B cell (primary cell): ENCODE measurements at regions not wholly inside any gene's neighbourhood (a gene's known extent, or its start where the extent isn't known, plus 50 kb on each side); places are given as distances from the start of the nearest gene placed in this dataset. TPM values are rescaled to one million over a fixed set of nuclear protein-coding genes. Genes with fewer than 3 reads are reported as not detected.

Source experiments
- ATAC-seq: fragments of 200-7000 bp; cut with Tn5 transposase; one replicate; pipeline ENCODE4 v1.10.0; 2021; ENCODE audit warnings: low read depth, mild to moderate bottlenecking, moderate number of reproducible peaks, moderate library complexity
- CTCF ChIA-PET: fragments of 350-600 bp; sonication (Branson Sonifier 250); formaldehyde crosslinking; loops from one replicate; lab custom pipeline; 2021; ENCODE audit warnings: antibody characterized with exemption, inconsistent platforms; lab: Charles Lee
- POLR2A ChIA-PET: fragments of 350-600 bp; sonication (Branson Sonifier 250); formaldehyde crosslinking; loops from one replicate; lab custom pipeline; 2021; ENCODE audit warnings: antibody characterized with exemption; lab: Charles Lee
- DNase-seq: peaks from one replicate; pipeline ENCODE4 v3.0.0; 2013
- H2AFZ ChIP-seq: 2 replicates; pipeline ENCODE4 v1.6.1; 2012; ENCODE audit warnings: mild to moderate bottlenecking, low read depth, low read length; ENCODE audit not compliant: insufficient read depth, poor library complexity, severe bottlenecking
- H3K27ac ChIP-seq, 2 donors: 1 replicate in 1 of 2; 2 replicates in 1 of 2; pipeline ENCODE4 v1.5.1; 2012 to 2013; ENCODE audit warnings: low read length in 2 of 2, mild to moderate bottlenecking in 2 of 2, moderate library complexity in 1 of 2
- H3K27me3 ChIP-seq, 4 experiments: fragments of 200-600 bp in 1 of 4; sonication (generic) in 1 of 4; replicated peaks in 1 of 4; 1 replicate in 2 of 4; 2 replicates in 2 of 4; pipeline versions ENCODE4 v1.6.1 to v1.7.0; 2013 to 2016; ENCODE audit warnings: low read length in 3 of 4, mild to moderate bottlenecking in 2 of 4, mixed read lengths in 1 of 4, moderate library complexity in 1 of 4; ENCODE audit not compliant: insufficient read depth in 4 of 4, control insufficient read depth in 3 of 4; ENCODE audit errors: control extremely low read depth in 1 of 4
- H3K36me3 ChIP-seq, 2 experiments: replicated peaks in 1 of 2; 1 replicate in 1 of 2; 2 replicates in 1 of 2; pipeline versions ENCODE4 v1.6.1 to v1.7.1; 2013; ENCODE audit warnings: low read length in 1 of 2; ENCODE audit not compliant: insufficient read depth in 2 of 2, control insufficient read depth in 1 of 2; ENCODE audit errors: control extremely low read depth in 1 of 2, extremely low read depth in 1 of 2
- H3K4me1 ChIP-seq, 2 donors: fragments of 200-600 bp in 1 of 2; sonication (generic) in 1 of 2; 1 replicate in 1 of 2; 2 replicates in 1 of 2; pipeline versions ENCODE4 v1.5.1 to v1.6.1; 2013 to 2017; ENCODE audit warnings: low read length in 2 of 2; ENCODE audit not compliant: control insufficient read depth in 2 of 2, insufficient read depth in 2 of 2
- H3K4me2 ChIP-seq: replicated peaks from 2 replicates; pipeline ENCODE3; 2012; ENCODE audit warnings: mild to moderate bottlenecking, low read depth, low read length; ENCODE audit not compliant: poor library complexity, severe bottlenecking
- H3K4me3 ChIP-seq, 5 experiments: fragments of 200-600 bp in 1 of 5; sonication (generic) in 1 of 5; 1 replicate in 3 of 5; 2 replicates in 2 of 5; pipeline versions ENCODE4 v1.5.1 to v1.7.0; 2011 to 2016; ENCODE audit warnings: low read length in 4 of 5, mild to moderate bottlenecking in 4 of 5, low read depth in 2 of 5, control low read depth in 1 of 5, moderate library complexity in 1 of 5; ENCODE audit not compliant: insufficient read depth in 1 of 5; ENCODE audit errors: control extremely low read depth in 1 of 5, extremely low read depth in 1 of 5
- H3K79me2 ChIP-seq: fragments of 200-600 bp; sonication (generic); one replicate; pipeline ENCODE4 v1.6.0; 2016; ENCODE audit warnings: low read length; ENCODE audit not compliant: control insufficient read depth, insufficient read depth
- H3K9ac ChIP-seq: fragments of 200-600 bp; sonication (generic); 2 replicates; pipeline ENCODE4 v1.6.1; 2017; ENCODE audit warnings: mild to moderate bottlenecking, low read length, moderate library complexity
- H3K9me3 ChIP-seq, 3 donors: one replicate each; pipeline versions ENCODE4 v1.6.1 to v1.7.1; 2013; ENCODE audit warnings: low read length in 2 of 3; ENCODE audit not compliant: control insufficient read depth in 2 of 3, insufficient read depth in 1 of 3; ENCODE audit errors: control extremely low read depth in 1 of 3
- H4K20me1 ChIP-seq: 2 replicates; pipeline ENCODE4 v1.6.0; 2012; ENCODE audit warnings: mild to moderate bottlenecking, low read length; ENCODE audit not compliant: insufficient read depth, control insufficient read depth, poor library complexity, severe bottlenecking
- H3K27ac Mint-ChIP-seq: one replicate; pipeline ENCODE4 v1.8.0; 2021; ENCODE audit warnings: mixed read lengths
- H3K27me3 Mint-ChIP-seq: one replicate; pipeline ENCODE4 v1.8.0; 2021; ENCODE audit warnings: mixed read lengths
- H3K4me1 Mint-ChIP-seq: one replicate; pipeline ENCODE4 v1.8.0; 2021; ENCODE audit warnings: mixed read lengths
- H3K4me3 Mint-ChIP-seq: one replicate; pipeline ENCODE4 v1.8.0; 2021; ENCODE audit warnings: mixed read lengths
- H3K9me3 Mint-ChIP-seq: one replicate; pipeline ENCODE4 v1.8.0; 2022; ENCODE audit warnings: mixed read lengths; ENCODE audit not compliant: insufficient read depth
- CTCF ChIP-seq: fragments of 200-600 bp; IDR thresholded peaks from one replicate; pipeline ENCODE4 v1.8.0; 2022; ENCODE audit warnings: antibody characterized with exemption, mild to moderate bottlenecking
- EZH2 ChIP-seq: IDR thresholded peaks from 2 replicates; pipeline ENCODE4 v1.6.1; 2012; ENCODE audit warnings: borderline replicate concordance, low read depth, mild to moderate bottlenecking, moderate library complexity, low read length; ENCODE audit not compliant: insufficient read depth, poor library complexity, severe bottlenecking
- WGBS: methylation state at CpG from one replicate; pipeline ENCODE4 v1.1.5; 2013; ENCODE audit warnings: missing lambda C conversion rate; ENCODE audit not compliant: insufficient coverage; 5-methylcytosine and 5-hydroxymethylcytosine counted together
- intact Hi-C: fragments of 100-400 bp; cut with micrococcal nuclease; formaldehyde crosslinking; loops from one replicate; pipeline ENCODE4 v1.10.0; 2022
- small RNA-seq: library from RNA; depleted of rRNA; stranded (forward); fragments of <200 nt; gene quantifications from one replicate; pipeline ENCODE3, GENCODE V24; 2012; ENCODE audit warnings: low replicate concordance, low read depth; ENCODE audit not compliant: insufficient read length

GRCh38 chr20:39089797-39090196 lies 127.7 kb downstream of the DHX35 start:
- no peaks in the 10 kb centered on the region for H3K9me3 ChIP-seq
- H3K4me1 Mint-ChIP-seq = no peaks in the 10 kb centered on the region
- intact Hi-C loops = no loop called here
- H3K36me3 ChIP-seq = no peaks in the 10 kb centered on the region
- H3K27me3 Mint-ChIP-seq = peaks cover 27% of the 10 kb centered on the region
- CTCF ChIA-PET = no interaction called here
- POLR2A ChIA-PET = no interaction called here
- H3K27me3 ChIP-seq = peaks cover 0 to 8% (median 1%) of the 10 kb centered on the region in 4 experiments
- no peaks in the 10 kb centered on the region for H4K20me1 ChIP-seq
- 100% methylated on average over 1 of the region's 1 CpG for WGBS
- H3K9ac ChIP-seq = no peak overlapping the region
- ATAC-seq = no peak
- no peaks in the 10 kb centered on the region for H3K79me2 ChIP-seq
- no peak overlapping the region for H3K4me3 Mint-ChIP-seq
- DNase-seq = no peak
- TF ChIP-seq EZH2 = no peak
- TF ChIP-seq CTCF = no peak
- H3K27ac Mint-ChIP-seq = no peak overlapping the region
- no peak overlapping the region for H3K4me2 ChIP-seq
- no peak overlapping the region for H3K27ac ChIP-seq
- no peaks in the 10 kb centered on the region for H3K4me1 ChIP-seq
- no peak overlapping the region for H3K4me3 ChIP-seq
- H3K9me3 Mint-ChIP-seq = no peaks in the 10 kb centered on the region
- no peak overlapping the region for H2AFZ ChIP-seq

Small RNA genes in the stretch of these regions (small RNA-seq; reads per million reads assigned to genes)
- not detected for gene RN7SL680P
